ENCODE measurements at regions not wholly inside any gene's neighbourhood (a gene's known extent, or its start where the extent isn't known, plus 50 kb on each side); places are given as distances from the start of the nearest gene placed in this dataset.

DNA sequence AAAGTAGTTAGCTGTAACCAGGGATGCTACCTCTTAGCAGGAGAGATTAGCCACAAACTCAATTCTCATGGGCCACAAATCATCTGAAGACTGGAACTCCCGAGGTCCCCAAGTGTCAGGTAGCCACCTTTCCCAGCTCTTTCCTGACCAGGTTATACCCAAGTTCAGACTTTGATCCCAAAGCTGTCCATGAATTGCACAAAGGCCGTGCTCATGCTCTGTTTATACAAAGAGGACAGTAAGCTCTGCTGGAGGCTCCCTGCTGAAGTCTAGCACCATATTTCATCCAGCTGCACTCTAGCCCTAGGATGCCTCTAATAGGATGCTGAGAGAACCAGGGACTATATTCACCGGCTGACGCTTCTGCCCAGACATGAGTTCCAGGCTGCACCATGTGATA is 271.0 kb upstream of the ADAMTSL1 start:
- H3K9ac ChIP-seq (ENCODE audit: low read depth, low read length) = no peak overlapping the region
- H2BK5ac ChIP-seq (ENCODE audit: low read depth, low read length, poor library complexity, severe bottlenecking) = no peak overlapping the region
- H2AK5ac ChIP-seq (ENCODE audit: low read depth, low read length) = no peak overlapping the region
- ATAC-seq (ENCODE audit: low read depth) = no peak
- H2AK9ac ChIP-seq (replicated peaks; ENCODE audit: low read depth, low read length, poor library complexity) = no peak overlapping the region
- in situ Hi-C loops (cut with MboI; ENCODE audit: low sequenced_read_pairs) (no loop called here), intact Hi-C loops (cut with micrococcal nuclease) (no loop called here), dilution Hi-C loops (cut with HindIII; ENCODE audit: low sequenced_read_pairs, unreplicated experiment) (no loop called here)
- H3K18ac ChIP-seq (ENCODE audit: low read depth, low read length) = no peak overlapping the region
- no peaks in the 10 kb centered on the region; the same call in 1 of the 2 replicates for H3K27me3 ChIP-seq (ENCODE audit: control insufficient read depth, insufficient read depth, low read length)
- WGBS, 2 experiments (ENCODE audit: extremely low coverage in 2 of 2, insufficient read length in 1 of 2) = 43% methylated on average over 1 of the region's 4 CpGs; no CpG with 5 or more reads in 1 of the 2 experiments
- no peak overlapping the region for H4K5ac ChIP-seq (ENCODE audit: low read depth, low read length)
- CTCF ChIA-PET = no interaction called here
- H3K27ac ChIP-seq (ENCODE audit: insufficient read depth, low read length) = no peak overlapping the region
- BruUV-seq (replicated peaks) = no TSS peak
- no peaks in the 10 kb centered on the region for H3K9me3 ChIP-seq (ENCODE audit: control insufficient read depth, insufficient read depth, low read length)
- H3K79me1 ChIP-seq (ENCODE audit: low read depth in 1 of 2, low read length in 2 of 2) = no peaks in the 10 kb centered on the region
- no peak overlapping the region for H2BK20ac ChIP-seq (ENCODE audit: low read depth, low read length)
- POLR2A ChIA-PET (ENCODE audit: unreplicated experiment) = no interaction called here
- H3K36me3 ChIP-seq (ENCODE audit: control insufficient read depth, insufficient read depth, low read length) = no peaks in the 10 kb centered on the region
- H2BK15ac ChIP-seq (ENCODE audit: low read depth, low read length) = no peak overlapping the region
- no peak overlapping the region for H2BK120ac ChIP-seq (ENCODE audit: low read depth, low read length)
- no peak for DNase-seq
- H4K91ac ChIP-seq (ENCODE audit: insufficient read depth, low read depth, low read length) = no peak overlapping the region
- H3K56ac ChIP-seq (ENCODE audit: extremely low read depth, insufficient read depth, low read length) = no peak overlapping the region
- H4K8ac ChIP-seq (ENCODE audit: low read depth in 2 of 2, low read length in 2 of 2) = no peak overlapping the region
- H3K9me1 ChIP-seq (ENCODE audit: insufficient read depth, low read length) = no peaks in the 10 kb centered on the region
- no peak overlapping the region for H3K4me3 ChIP-seq (ENCODE audit: insufficient read depth, low read depth, low read length)
- no peaks in the 10 kb centered on the region for H3K4me1 ChIP-seq (ENCODE audit: control insufficient read depth, insufficient read depth, low read length)
- H3K4ac ChIP-seq (ENCODE audit: low read depth, low read length) = no peak overlapping the region
- H4K20me1 ChIP-seq (ENCODE audit: insufficient read depth, low read length) = no peaks in the 10 kb centered on the region
- H3K14ac ChIP-seq (replicated peaks; ENCODE audit: low read depth, low read length) = no peak overlapping the region
- TF ChIP-seq BHLHE40 (IDR thresholded peaks at IDR 0.05; ENCODE audit: low read depth, low read length) (no peak), FOS (IDR thresholded peaks at IDR 0.05; ENCODE audit: low read depth, low read length) (no peak)
- H2AFZ ChIP-seq (replicated peaks; ENCODE audit: low read length, poor library complexity) = no peak overlapping the region
- H3K23ac ChIP-seq (ENCODE audit: low read depth, low read length) = no peak overlapping the region
- no peak overlapping the region for H3K4me2 ChIP-seq (ENCODE audit: low read depth, low read length)
